Heart left ventricle (tissue), 13 donors: ENCODE measurements at regions not wholly inside any gene's neighbourhood (a gene's known extent, or its start where the extent isn't known, plus 50 kb on each side); places are given as distances from the start of the nearest gene placed in this dataset.

ENCODE experiments used
- POLR2A ChIP-seq, 2 donors: fragments of 450-650 bp; IDR thresholded peaks; one replicate each; pipeline ENCODE4 v1.6.1; 2017; ENCODE audit warnings: antibody characterized with exemption in 2 of 2, mild to moderate bottlenecking in 2 of 2, moderate library complexity in 2 of 2
- TF ChIP-seq, protein P1 (sequence below), 12 donors: fragments of 200-600 bp; sonication (generic) in 4 of 12; IDR thresholded peaks; one replicate each; pipeline versions ENCODE4 v1.5.0 to v1.8.0; 2018 to 2022; ENCODE audit warnings: antibody characterized with exemption in 12 of 12, mild to moderate bottlenecking in 5 of 12
- donor health status: ischemic (EF 13 %, LVEDD 7.1; RV severe dilation, severe dysfunction).
- donor health status: DM: no; HTN: yes; CAD: no.
- donor health status: DM: no; HTN: no; CAD: no.
- donor health status: ischemic (EF 25% LVEDD 6.9; RV normal size, moderate dysfunction).
- donor health status: ischemic (EF 25% LVEDD 5.7; RV mildly dilated, moderate dysfunction).
- donor health status: ischemic (EF 35%, LVEDD 5.7; RV mildly dilated, moderate dysfunction).
- donor health status: nonischemic (EF 11% LVEDD 7.7; RV severe dilation, severe dysfunction).
- donor health status: DM: yes; HTN: yes; CAD: no.
- donor health status: PGD.
- donor health status: ischemic (EF 29% LVEDD 5.4; RV normal size, mild dysfunction).
- donor health status: nonischemic (EF 23%, LVEDD 6.1; RV moderate dilation, normal function).

- TF ChIP-seq, protein P1, sequence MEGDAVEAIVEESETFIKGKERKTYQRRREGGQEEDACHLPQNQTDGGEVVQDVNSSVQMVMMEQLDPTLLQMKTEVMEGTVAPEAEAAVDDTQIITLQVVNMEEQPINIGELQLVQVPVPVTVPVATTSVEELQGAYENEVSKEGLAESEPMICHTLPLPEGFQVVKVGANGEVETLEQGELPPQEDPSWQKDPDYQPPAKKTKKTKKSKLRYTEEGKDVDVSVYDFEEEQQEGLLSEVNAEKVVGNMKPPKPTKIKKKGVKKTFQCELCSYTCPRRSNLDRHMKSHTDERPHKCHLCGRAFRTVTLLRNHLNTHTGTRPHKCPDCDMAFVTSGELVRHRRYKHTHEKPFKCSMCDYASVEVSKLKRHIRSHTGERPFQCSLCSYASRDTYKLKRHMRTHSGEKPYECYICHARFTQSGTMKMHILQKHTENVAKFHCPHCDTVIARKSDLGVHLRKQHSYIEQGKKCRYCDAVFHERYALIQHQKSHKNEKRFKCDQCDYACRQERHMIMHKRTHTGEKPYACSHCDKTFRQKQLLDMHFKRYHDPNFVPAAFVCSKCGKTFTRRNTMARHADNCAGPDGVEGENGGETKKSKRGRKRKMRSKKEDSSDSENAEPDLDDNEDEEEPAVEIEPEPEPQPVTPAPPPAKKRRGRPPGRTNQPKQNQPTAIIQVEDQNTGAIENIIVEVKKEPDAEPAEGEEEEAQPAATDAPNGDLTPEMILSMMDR (IDR thresholded peaks at IDR 0.05): no peak
- TF ChIP-seq POLR2A (IDR thresholded peaks at IDR 0.05): no peak
Measured at GRCh38 chrX:44035571-44035970, 62.4 kb upstream of the NDP start.
